Stimulated activated CD4-positive, alpha-beta T cell treated with anti-CD3 and anti-CD28 coated beads, TNF-alpha, amount 100 ng/mL, for 4 hours (primary cell): ENCODE measurements at regions not wholly inside any gene's neighbourhood (a gene's known extent, or its start where the extent isn't known, plus 50 kb on each side); places are given as distances from the start of the nearest gene placed in this dataset.
"Not testable (repeated sequence)": the region's sequence is repeated elsewhere in the genome, so short reads cannot be mapped to it uniquely, and the experiment has no call there.

Experiments
- DNase-seq, 3 experiments: peaks; one replicate each; pipeline ENCODE4 v3.0.0-alpha.2; 2020; ENCODE audit warnings: low read depth in 3 of 3

DNA sequence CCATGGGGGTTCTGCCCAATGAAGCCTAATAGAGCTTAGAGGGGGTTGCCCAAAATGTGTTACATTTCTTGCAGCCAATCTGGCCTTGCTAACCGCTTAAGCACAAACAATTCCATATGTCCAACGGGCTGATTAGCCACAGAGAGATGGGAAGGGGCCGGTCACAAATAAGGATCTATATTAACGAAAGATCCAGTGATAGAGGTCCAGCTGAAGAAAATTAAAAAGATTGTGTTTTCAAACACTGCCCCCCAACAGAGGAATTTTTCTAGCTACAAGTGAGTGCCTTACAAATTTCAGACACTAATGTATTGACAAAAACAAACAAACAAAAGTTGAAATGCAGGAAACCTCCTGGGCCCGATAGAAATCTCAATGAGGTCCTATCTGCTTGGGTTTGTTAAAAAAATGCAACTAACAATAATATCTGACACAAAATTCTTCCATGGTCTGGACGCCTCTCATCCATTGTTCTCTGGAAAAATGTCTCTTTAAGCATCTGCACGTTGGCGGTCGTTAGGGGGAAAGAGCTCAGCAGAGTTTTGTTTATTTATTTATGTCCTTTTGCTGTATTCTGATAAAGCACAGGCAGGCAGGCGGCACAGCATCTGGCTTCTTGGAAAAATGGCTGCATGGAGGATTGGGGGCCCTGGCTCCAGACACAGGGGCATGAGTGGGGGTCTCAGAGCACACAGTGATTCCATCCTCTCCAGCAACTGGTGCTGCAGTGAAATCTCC, 402.0 kb downstream of the RPS24 start:
- no peak for DNase-seq

DNA sequence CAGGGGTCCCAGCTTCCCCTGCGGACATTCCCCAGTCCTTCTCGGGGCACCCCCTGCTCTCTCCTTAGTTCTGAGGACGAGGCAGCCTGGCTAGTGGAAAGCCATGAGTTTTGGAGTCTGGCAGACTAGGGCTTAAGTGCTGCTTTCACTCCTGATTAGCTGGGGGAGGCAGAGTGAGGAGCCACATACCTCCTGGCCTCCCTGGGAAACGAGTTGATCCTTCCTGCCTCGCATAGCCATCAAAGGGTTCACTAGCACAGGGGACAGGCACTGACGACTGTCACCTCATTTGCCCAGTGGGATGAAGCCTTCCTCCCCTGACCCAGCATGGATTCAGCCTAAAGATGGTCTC, 402.5 kb downstream of the RPS24 start:
- DNase-seq = no peak

DNA sequence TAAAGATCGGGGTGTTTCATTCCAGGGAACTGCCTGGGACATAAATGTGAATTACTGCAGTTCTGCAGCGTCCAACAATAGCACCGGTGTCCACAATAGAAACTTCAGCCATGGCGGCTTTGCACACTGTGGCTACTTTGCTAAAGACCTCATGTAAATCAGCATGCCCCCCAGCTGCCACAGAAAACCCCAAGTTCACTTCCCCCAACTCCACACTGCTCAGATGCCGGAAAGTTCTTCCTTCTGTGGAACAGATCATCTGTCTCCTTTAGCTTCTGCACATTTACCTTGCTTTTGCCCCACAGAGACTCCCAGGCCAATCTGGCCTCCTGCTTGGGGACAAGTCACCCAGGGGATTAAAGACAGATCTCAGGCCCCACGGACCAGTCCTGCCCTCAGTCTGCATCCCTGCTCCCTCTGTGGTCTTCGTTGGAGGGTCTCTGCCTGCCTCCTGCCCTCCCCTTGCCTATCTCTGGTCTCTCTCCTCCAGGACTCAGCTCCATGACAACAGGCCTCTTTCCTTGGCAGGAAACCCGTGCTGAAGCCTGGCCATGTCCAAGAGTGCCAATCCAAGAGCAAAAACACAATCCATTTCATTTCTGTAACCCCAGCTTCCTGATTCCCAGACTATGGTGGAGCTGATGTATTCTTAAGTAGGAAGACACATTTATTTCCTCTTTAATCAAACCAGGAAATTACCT, 403.2 kb downstream of the RPS24 start:
- no peak for DNase-seq

DNA sequence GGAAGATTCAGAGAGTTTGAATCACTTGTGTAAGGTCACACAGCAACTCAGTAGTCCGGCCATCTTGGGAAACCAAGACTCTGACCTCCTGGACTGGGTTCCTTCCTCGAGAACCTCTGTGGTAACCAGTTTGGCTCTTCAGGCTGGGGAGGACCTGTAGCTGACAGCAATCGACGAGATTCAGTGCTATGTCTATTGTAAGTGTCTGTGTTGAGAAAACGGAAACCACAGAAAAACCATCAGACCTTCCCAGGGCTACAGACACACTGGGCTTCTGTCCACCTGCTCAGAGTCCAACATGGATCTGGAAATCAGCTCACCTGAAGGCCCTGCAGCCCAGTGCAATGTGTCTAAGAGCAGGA, 403.7 kb downstream of the RPS24 start:
- DNase-seq = no peak

DNA sequence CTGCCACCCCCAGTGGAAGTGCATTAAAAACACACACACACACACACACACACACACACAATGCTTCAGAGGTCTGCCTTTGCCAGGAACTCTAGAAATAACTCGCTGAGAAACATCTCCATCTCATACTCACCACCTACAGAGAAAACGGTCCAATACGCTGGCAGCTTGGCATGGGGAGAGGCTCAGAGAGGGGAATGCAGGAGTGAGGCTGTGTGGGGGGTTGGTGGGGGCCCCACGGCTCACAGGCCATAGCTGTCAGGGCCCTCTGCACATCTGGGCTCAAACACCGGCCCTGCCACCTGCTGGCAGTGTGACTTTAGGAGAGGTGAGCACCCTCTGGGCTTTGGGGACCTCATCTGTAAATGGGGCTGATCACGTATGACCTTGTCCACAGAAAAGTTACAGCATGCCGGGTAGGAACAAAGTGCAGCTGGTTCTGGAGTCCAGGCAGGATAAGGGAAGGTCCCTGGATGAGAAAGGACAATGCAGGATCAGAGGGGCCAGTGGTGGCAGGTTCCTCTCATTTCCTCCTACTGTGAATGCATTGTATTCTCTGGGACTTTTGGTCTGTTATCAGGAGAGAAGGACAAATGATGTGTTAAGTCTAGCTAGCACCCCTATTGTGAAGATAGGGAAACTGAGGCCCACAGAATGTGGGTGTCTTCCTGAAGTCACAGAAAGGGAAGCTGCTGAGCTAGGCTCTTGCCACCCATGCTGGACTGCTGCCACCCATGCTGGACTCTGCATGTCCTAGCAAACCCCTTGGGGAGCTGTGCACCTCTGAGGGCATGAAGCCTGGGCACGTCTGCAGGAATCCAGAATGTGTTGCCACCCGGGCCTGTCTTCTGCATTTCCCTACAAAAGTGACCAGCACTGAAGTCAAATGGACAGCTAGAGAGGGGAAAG, 404.6 kb downstream of the RPS24 start:
- no peak for DNase-seq

DNA sequence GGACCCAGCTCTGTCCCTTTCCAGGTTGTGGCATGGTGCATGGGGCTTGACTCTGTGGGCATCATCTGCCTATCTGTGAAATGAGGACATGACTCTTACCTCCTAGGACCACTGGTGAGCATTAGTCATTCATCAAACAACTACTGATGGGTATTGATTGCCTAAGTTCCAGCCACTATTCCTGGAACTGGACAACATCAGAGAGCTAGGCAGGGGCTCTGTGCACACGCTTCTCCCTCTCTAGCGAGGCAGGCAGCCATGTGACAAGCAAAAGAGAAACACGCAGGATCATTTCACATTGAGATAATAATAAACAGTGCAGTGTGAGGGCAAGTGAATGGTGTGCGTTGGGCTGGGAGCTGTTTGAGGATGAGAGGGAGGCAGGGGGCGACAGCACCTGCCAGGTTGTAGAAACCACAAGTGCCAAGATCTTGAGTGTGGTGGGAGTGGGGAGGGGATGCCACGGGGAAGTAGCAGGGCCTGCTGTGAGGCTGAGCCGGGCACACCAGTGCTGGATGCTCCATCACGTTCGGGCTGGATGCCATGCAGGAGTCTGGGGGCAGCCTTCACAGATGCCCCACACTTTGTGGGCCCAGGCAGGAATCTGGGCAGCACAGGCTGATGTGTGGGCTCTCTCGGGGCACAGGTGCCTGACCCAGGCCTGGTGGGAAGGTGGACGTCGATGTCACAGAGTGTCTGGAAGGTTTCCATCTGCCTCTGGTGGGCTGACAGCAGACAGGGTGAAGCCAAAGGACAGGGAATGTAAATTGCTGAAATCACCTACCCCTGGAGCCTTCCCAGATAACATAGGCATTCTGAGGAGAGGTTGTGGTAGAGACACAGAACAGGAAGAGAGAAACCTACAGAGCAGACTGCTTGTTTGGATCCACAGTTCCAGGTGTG, 405.5 kb downstream of the RPS24 start:
- no peak for DNase-seq

DNA sequence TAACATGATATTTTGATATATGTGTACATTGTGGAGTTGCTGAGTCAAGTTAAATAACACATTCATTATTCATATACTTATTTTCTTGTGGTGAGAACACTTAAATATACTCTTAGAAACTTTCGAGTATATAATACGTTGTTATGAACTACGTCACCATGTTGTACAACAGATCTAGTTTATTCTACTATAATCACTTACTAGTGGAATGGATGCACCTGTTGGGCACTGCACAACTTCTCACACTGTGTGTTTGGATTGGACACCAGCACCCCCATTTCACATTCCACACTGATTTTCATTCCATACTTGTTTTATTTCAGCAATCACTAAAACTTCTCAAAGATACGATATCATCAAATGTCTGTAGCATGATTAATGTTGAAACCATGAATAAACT, 407.3 kb downstream of the RPS24 start:
- no peak for DNase-seq

DNA sequence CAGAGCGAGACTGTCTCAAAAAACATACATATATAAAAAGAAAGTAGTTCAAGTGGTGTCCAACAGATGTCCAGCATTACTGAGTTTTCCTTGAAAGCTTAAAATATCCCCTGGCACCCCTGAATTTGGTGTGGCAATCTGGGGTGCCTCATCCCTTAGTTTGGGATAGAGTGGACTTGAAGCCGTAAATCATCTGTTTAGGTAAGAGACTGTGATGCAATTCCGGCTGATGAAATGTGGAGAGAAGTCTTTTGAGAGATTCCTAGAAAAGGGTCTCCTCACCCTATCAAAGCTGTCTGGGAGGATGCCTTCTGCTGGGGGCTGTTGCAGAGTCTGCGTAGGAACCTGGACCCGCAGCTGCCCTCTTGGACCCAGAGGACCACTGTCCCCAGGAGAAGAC, 408.0 kb downstream of the RPS24 start:
- no peak for DNase-seq

DNA sequence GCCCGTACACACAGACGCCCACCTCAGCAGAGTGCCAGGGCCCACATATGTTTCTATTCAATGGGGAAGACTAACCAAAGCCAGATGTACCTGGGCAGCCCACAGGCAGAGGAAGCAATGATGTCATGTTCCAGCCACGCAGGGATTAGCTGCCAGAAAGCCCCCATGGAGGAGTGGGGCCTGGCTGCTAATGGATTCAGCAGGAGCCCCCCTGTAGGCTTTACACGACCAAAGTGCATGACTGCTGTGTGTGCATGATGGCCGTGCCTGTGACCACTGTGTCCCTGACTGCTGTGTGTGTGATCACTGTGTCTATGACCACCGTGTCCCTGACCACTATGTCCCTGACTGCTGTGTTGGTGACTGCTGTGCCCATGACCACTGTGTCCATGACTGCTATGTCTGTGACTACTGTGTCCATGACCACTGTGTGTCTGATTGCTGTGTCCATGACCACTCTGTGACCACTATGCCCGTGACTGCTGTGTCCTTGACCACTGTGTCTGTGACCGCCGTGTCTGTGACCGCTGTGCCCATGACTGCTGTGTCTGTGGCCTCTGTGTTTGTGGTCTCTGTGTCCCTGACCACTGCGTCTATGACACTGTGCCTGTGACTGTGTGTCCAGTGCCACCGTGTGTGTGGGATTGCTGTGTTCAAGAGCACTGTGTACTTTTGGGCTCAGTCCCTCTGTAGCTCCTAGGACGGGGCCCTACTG, 409.3 kb downstream of the RPS24 start:
- no peak for DNase-seq

DNA sequence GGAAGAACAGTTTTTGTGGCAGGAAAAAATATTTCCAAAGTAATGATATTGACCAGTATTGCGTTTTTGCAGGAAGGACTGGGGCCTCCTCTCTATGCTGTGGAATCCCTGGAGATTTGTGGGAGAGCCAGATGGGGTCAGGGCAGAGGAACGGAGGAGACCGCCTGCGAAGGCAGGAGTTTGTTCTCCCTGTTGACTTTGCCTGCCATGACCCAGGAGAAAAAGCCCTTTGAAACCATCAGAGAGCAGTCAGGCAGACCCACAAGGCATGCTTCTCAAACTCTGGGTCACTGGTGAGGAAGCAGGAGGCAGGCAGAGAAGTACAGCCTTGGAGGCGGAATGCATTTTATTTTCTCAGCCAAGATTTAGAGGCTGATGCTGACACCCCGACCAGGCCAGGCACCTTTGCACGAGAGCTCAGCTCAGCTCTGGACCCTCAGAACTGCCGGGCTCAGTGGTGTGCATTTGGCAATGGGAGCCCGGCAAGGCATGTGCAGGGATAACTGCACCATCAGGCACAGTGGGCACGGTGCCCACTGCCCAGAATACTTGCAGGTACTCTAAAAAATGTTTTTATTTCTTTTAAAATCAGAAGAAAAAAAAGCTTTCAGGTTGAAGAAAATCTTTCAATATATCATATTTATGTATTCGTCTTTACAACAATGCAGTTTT, 410.4 kb downstream of the RPS24 start:
- DNase-seq = no peak

DNA sequence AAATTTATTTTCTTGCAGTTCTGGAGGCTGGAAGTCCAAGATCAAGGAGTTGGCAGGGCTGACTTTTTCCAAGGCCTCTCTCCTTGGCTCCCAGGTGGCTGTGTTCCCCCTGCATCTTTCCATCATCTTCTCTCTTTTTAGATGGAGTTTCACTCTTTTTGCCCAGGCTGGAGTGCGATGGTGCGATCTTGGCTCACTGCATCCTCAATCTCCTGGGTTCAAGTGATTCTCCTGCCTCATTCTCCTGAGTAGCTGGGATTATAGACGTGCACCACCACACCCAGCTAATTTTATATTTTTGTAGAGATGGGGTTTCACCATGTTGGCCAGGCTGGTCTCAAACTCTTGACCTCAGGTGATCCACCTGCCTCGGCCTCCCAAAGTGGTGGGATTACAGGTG, 411.1 kb downstream of the RPS24 start:
- not testable (repeated sequence) for DNase-seq

DNA sequence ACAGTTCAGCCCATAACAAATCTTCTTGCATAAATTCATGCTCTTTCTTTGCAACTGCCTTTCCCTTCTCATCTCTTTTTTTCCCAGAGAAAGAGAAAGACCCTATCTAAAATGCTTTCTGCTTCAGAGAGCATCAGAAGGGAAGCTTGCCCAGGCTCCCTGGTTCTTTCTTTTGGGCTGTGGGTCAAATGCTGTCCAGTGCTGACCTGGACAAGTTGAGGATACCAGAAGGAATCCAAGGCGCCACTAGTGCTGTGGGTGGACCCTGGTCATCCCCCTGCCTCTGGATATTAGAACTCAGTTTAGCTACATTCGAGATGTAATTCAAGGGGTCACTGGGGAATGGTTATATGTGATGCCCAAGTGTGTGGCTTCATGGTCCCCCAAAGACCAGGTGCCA, 411.6 kb downstream of the RPS24 start:
- no peak for DNase-seq

DNA sequence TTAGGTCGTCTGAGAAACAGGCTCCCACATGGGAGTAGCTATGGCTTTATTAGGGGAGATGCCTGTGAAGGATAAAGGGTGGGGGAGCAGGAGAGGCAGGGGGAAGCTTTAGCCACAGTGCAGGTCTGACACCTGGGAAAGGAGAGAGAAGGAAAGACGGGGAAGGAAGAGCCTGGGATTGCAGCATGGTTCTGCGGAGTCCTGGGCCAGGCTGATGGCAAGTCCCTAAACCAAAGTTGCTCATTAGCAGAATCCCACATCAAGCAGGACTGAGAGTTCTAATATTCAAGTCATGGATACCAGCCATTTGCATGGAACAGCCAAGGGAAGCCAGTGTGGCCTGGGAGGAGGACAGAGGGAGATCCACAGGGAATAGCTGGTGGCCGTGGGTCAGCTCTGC, 414.8 kb downstream of the RPS24 start:
- DNase-seq = no peak

DNA sequence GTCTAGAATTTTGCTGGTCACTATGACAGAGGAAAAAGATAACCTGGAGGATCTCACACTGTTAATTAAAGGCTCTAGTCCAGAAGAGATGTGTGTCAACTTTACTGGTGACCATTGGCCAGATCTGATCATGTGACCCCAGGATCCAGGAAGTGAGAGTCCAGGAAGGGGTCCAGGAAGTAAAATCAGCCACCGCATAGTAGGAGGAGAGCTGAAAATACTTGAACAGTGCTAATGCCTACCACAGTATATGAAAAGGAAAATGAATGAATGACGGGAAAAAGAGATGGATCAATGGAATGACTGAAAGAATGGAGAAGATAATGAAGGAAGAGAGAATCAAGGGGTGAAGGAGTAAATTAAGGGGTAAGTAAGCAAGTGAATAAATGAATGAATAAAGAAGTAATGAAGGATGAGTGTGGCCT, 415.3 kb downstream of the RPS24 start:
- DNase-seq = no peak

DNA sequence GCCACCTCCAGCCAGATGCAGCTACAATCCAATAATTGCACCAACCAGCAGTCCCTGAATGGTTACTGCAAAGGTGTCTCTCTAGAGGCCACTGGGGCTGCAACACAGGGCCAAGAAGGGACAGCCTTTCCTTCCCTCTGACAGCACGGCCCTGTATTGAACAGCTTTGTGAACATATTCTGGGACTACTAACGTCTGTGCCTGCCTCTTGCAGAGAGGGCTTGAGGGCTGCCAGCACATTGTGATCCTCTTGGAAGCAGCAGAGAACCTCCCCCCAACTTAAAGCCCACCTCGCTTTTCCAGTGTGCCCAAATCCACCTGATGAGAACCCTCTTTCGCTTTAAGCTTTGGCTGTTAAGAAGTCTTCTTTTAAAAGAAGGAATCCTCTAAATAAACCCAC, 415.9 kb downstream of the RPS24 start:
- DNase-seq = no peak

DNA sequence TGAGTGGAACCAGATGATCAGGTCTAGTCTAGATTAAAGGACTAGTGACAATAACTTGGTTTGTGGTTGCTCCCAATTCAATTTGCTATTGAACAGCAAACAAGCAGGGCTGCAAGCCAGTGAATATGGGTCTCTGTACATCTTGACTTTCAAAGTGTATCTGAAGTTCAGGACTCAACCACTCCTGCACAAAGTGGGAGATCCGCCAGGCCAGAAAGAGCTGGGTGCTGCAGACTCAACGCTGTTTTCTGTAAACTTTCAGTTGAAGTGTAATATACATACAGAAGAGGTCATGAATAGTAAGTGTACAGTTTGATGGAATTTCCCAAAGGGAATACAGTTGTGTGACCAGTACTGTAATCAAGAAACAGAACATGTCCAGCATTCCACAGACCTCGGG, 416.6 kb downstream of the RPS24 start:
- DNase-seq = no peak

DNA sequence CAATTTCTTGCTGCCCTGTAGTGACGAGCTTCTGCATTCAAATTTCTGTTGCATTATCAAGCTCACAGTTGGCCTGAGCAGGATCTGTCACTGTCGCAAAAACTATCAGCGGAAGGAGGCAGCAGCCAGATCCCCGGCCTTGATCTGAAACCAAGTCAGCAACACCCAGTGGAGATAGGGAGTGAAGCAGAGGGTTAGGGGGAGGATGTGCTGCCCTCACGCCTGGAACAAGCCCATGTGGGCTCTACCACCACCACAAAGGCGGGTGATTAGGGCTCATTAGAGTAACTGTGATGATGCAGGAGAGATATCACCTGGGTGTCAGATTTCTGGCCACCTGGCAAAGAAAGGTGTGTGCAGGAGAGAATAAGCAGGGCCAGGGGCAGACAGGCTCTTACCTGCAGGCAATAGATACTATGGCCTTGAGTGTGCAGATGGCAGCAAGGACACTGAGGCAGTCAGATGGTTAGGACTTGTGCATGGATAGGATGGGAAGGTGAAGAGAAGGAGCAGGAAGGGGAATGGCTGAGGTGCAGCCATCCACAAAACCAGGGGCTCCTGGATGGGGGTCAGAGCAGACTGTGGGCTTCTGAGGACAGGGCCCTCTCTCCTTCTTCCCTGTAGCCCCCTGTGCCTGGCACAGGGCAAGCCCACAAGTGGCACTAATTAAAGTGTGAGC, 417.3 kb downstream of the RPS24 start:
- DNase-seq = no peak

DNA sequence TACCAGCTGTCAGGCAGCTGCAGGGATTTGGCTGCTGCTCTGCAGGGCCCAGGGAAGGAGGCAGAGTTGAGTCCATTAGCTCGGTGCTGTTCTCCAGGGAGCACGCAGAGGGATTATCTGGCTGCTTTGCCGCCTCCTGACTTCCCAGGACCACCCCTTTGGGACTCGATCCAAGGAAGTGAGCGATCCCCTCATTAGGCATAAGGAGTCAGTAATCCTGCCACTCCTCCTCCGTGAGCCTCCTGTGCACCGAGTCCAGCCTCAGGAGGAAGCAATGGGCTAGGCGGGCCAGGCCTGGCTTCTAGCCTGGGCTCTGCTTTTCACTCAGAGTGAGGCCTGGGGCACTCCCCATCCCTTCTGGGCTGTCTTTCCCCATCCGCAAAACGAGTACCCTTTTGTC, 417.9 kb downstream of the RPS24 start:
- no peak for DNase-seq

DNA sequence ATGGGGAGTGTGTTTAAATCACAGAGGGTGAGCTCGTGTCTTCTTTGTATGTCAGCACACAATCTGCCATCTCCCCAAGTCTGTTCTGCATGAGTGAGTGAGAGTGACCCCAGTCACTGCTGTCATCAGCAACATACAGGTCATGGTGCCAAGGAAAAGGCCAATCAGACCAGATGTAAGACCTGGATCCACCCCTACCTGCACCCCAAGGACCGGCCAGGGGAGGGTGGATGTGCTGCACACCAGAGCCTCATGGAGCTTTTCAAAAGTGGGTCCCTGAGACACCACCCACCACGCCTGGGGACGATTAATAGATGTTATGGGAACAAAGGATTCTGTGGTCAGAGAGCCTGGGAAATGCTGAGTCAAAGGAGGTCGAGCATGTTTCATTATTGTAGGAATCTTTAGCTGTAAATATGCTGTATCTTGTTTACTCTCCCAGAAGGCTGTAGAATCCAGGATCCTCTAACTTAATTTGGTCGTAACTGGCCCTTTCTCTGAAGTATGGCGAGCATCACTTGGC, 420.5 kb downstream of the RPS24 start:
- DNase-seq = no peak

DNA sequence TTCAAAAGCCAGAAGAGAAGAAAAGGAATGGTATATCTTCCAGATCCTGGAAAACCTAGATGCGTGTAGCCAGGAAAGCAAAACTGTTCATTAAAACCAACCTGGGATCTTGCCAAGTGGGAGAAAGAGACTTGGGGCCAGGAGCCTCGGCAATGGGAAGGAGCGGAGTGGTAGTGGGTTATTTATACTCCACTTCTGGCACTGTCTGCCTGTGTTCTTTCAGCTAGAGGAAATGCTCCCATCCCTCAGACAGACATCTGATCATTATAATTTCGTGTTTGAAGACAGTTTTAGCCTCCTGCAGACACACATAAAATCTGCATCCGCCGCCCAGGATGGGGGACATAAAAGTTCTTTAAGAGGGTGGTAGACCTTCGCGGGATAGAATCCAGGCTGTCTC, 421.6 kb downstream of the RPS24 start:
- no peak for DNase-seq
